GM13976 (cell line): ENCODE measurements at regions not wholly inside any gene's neighbourhood (a gene's known extent, or its start where the extent isn't known, plus 50 kb on each side); places are given as distances from the start of the nearest gene placed in this dataset.

Experiments
- DNase-seq: peaks from one replicate; pipeline ENCODE4 v3.0.0; 2012; ENCODE audit warnings: low spot score
- CTCF ChIP-seq: IDR thresholded peaks from 2 replicates; pipeline ENCODE4 v1.5.1; 2012; ENCODE audit warnings: borderline replicate concordance, mild to moderate bottlenecking; ENCODE audit not compliant: insufficient read depth; ENCODE audit errors: extremely low read depth, missing control alignments, control extremely low read depth
- in situ Hi-C: fragments of 300-500 bp; cut with MboI; formaldehyde crosslinking; loops from one replicate; pipeline ENCODE4 v1.12.0; 2022; ENCODE audit warnings: low sequenced_read_pairs, mixed read lengths, inconsistent platforms; ENCODE audit not compliant: unreplicated experiment

DNA sequence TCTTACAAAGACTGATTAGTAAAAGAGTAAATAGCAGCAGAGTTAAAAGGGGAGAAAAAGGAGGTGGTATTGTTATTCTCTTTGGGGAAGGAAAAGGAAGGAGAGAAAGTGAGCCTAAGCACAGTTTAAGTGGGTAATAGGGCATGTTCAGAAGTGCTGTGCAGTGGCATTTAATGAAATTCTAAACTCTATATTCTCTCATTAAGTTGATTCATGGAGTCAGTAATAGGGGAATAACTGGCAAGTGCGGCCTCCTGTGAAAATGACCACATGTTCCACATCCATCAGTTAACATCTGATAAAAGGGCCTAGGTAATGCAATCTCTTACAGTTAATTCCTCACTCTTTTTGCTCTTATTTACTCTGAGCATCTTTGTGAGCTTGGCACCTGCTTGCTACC lies 516.7 kb downstream of the JRKL start:
- TF ChIP-seq CTCF = no peak
- in situ Hi-C loops = no loop called here
- no peak for DNase-seq

- no peak for TF ChIP-seq CTCF
- no peak for DNase-seq
- in situ Hi-C loops = no loop called here
These were observed 536.0 kb downstream of the JRKL start for GRCh38 chr11:96925862-96926261.

DNA sequence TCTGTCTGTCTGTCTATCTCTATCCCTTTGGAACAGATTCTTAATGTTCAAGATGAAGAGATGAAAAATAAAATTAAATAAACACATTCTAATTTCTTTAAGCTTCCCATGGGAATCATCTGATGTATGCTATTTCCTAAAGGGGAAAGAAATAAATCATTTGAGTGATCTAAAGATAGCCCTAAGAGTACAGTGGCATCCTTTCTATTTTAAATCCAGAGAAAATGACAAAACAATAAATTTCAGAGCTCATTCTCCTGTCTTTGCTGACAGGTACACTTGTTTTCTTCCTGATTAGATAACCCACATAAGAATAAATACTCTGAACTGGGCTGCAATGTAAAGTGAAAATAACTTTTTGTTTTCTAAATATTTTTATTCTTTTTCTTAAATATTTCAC lies 550.4 kb downstream of the JRKL start:
- no peak for DNase-seq
- in situ Hi-C loops = no loop called here
- TF ChIP-seq CTCF = no peak

GRCh38 chr11:96942855-96943254 lies 553.0 kb downstream of the JRKL start:
- DNase-seq = no peak
- in situ Hi-C loops = no loop called here
- TF ChIP-seq CTCF = no peak

- no peak for DNase-seq
- in situ Hi-C loops = no loop called here
- TF ChIP-seq CTCF = no peak
These were observed 554.2 kb downstream of the JRKL start for GRCh38 chr11:96943970-96944369.

DNA sequence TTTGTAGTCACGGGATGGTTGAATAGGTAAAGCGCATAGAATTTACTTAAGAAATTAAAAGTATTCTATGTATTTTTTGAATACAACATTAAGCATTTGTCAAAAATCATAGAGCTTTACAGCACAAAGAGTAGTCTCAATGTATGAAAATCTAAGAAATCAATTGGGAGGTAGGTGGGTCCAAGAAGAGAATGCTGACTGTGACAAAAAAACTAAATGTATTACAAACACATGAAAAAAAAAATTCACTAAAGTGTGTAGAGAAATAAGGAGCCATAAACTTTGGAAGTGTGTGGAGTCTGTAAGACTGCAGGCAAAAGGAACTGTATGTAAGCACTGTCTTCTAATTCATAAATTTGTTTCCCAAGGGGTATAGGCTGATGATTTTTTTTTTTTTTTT lies 558.3 kb downstream of the JRKL start:
- in situ Hi-C loops = no loop called here
- no peak for TF ChIP-seq CTCF

DNA sequence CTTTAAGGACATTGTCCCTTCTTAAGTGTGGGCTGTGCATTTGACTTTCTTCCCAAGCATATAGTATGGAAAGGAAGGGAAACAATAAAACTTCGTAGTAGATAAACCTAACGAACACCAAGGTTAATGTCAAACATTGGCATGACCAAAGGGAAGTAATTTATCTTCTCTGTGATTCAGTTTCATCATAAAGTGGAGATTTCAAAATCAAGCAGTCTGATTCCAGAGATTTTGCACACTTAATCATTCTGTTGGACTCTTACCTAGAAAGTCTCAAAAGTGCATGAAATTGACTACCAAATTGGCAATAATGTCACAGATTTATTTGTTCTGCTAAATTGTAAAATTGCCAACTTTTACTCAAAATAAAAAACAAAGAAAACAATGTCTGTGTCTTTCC lies 559.7 kb downstream of the JRKL start:
- TF ChIP-seq CTCF = no peak
- in situ Hi-C loops = no loop called here
- no peak for DNase-seq

More for the DNA sequence above, 558.3 kb downstream of the JRKL start:
- no peak for DNase-seq
